ENCODE measurements at regions not wholly inside any gene's neighbourhood (a gene's known extent, or its start where the extent isn't known, plus 50 kb on each side); places are given as distances from the start of the nearest gene placed in this dataset.
"Not testable (repeated sequence)": the region's sequence is repeated elsewhere in the genome, so short reads cannot be mapped to it uniquely, and the experiment has no call there.

DNA sequence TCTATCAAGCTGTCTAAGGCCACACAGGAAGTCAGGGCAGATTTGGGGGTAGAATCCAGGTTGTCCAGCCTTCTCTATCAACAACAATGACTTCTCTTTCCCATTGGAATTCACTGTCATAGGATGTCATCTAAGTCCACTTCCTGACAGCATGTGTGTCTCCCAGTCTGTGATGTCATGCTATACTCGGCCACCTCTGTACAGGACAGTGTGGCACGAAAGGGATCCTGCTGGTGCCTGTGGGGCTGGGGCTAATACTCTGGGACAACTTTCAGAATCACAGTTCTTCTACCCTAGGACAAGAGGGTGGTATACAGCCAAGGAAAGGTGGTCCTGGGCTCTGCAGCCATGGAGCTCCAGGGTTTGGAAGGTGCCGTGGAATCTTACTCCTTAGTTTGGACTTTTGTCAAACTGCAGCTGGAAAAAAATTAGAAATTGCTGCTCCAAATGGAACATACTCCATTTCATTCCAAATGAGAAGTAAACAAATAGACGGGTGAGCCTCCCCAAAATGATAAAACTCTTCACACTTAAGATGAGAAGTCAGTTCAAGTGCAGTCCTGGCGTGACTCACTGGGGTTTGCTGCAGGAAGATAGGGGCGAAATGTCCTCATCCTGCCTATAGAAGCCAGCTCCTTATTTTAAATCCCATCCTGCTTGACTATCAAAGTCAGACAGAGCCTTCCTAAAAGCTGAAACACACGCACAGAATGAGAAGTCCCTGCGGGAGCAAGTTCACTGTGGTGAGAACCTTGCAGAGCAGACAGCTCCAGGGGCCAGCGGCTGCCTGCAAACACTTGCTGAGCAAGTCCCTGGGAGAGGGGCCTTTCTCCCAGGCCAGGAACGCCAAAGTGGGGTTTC lies 144.2 kb upstream of the PLGLB2 start:
- peak; percentile 42 for TF ChIP-seq POLR2A (IDR thresholded peaks at IDR 0.05; ENCODE audit: low read length)
- not testable (repeated sequence) for TF ChIP-seq GATA1 (IDR thresholded peaks at IDR 0.05; ENCODE audit: low read depth, low read length)
